Fibroblast of villous mesenchyme (primary cell): ENCODE measurements at regions not wholly inside any gene's neighbourhood (a gene's known extent, or its start where the extent isn't known, plus 50 kb on each side); places are given as distances from the start of the nearest gene placed in this dataset.

Experiments used
- DNase-seq: peaks from one replicate; pipeline ENCODE4 v3.0.0-alpha.2; 2010; ENCODE audit warnings: low read depth
- H3K4me3 ChIP-seq: 2 replicates; pipeline ENCODE4 v1.5.1; 2011; ENCODE audit warnings: low read depth, mild to moderate bottlenecking, low read length
- TF ChIP-seq, protein P1 (sequence below): IDR thresholded peaks from 2 replicates; pipeline ENCODE4 v1.5.1; 2012; ENCODE audit warnings: low read depth, mild to moderate bottlenecking, low read length; ENCODE audit not compliant: insufficient read depth

DNA sequence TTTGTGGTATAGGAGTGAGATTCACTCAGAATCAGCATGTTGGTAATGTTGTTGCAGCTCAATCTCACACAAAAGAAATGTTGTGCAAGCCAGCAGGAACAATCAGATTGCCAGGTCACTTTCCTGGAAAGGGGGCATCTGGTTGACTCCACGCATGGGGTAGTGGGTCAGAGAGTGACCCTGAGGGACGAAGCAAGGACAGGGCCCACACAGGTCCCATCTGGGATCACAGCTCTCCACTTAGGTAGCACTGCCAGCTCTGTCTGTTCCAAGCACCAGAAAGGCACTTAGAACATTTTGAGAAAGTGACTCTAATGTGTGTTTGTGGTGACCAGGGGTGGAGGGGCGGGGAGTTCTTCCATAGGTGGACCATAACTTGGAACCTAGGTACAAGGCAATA is 109.5 kb downstream of the RASSF10 start:
- H3K4me3 ChIP-seq, result no peak overlapping the region
- no peak for DNase-seq
- TF ChIP-seq, protein P1, sequence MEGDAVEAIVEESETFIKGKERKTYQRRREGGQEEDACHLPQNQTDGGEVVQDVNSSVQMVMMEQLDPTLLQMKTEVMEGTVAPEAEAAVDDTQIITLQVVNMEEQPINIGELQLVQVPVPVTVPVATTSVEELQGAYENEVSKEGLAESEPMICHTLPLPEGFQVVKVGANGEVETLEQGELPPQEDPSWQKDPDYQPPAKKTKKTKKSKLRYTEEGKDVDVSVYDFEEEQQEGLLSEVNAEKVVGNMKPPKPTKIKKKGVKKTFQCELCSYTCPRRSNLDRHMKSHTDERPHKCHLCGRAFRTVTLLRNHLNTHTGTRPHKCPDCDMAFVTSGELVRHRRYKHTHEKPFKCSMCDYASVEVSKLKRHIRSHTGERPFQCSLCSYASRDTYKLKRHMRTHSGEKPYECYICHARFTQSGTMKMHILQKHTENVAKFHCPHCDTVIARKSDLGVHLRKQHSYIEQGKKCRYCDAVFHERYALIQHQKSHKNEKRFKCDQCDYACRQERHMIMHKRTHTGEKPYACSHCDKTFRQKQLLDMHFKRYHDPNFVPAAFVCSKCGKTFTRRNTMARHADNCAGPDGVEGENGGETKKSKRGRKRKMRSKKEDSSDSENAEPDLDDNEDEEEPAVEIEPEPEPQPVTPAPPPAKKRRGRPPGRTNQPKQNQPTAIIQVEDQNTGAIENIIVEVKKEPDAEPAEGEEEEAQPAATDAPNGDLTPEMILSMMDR, result no peak

DNA sequence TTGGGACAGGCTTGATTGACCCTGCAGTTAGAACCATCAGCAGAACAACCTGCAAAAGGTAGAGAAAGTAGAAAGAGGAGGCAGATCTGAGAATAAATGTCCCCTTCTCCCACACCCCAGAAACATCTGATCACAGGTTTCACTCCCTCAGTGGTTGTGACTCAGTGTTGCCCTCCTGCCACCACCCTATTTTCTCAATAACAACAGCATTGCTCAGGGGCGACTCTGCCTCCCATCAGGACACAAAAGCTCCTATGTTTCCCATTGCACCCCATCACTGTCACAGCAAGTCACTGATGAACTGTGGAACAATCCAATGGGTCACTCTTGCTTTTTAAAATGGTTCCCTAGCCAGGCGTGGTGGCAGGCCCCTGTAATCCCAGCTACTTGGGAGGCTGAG is 110.2 kb downstream of the RASSF10 start:
- TF ChIP-seq, protein P1, result no peak
- H3K4me3 ChIP-seq, result no peak overlapping the region
- no peak for DNase-seq

DNA sequence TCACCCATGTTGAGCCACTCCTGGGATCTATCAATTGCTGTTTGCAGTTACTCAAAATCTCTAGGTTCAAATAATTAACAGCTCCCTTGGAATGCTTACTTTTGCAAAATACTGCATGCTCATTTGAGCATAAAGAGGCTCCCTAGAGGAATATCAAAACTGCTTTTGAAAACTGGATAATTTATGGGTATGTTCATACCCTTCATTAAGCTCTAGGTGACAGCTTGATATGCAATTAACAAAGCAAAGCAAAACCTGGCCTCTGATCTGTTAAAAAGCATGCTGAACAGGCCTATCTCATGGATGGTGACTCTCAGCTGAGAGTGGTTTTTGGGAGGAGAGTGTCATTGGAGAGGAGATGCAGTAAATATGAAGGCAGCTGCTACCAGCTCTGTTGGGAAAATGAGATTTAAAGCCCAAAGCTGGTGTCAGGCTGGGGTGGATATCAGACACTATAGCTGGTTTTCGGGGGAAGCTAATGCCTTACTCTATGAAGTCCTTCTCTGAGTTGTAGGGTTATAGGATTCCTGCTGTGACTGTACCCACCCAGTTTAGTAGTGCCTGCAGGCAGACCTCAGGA is 110.9 kb downstream of the RASSF10 start:
- TF ChIP-seq, protein P1, result no peak
- H3K4me3 ChIP-seq, result no peak overlapping the region
- DNase-seq, result no peak

DNA sequence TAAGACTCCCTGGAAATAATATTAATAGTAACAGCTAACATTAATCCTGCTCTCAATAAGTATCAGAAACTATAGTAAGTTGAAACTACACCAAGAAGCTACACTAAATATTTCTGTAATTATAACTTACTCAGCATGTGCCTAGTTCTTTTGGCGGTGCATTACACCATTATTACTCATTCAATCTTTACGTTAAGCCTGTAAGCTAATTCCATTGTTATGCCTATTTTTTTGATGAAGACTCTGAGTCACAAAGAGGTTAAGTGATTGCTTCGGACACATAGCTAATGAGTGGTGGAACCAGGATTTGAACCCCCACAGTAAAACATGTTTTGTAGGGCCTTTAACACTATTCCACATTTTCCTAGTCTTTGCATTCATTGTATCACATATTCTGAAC is 111.6 kb downstream of the RASSF10 start:
- TF ChIP-seq, protein P1, result no peak
- no peak overlapping the region for H3K4me3 ChIP-seq
- peak; percentile 19 for DNase-seq

DNA sequence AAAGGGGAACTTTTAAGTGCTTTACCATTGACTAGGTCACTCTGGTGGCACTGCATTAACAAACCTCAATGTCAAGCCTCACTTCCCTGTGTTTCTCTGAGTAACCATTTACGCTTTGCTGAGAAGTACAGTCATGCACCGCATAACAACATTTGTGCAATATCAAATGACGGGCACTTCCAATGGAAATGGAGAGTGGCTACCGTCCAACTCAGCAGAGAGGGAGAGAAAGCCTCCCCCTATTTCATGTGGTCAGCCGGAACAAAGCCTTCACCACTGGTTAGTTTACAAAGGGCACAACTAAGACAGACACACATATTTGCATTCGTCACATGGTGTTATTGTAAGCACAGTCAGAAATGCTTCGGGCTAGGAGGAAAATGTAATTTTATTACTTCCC is 117.3 kb downstream of the RASSF10 start:
- TF ChIP-seq, protein P1, result no peak
- peak; percentile 64 for DNase-seq
- H3K4me3 ChIP-seq, result no peak overlapping the region

DNA sequence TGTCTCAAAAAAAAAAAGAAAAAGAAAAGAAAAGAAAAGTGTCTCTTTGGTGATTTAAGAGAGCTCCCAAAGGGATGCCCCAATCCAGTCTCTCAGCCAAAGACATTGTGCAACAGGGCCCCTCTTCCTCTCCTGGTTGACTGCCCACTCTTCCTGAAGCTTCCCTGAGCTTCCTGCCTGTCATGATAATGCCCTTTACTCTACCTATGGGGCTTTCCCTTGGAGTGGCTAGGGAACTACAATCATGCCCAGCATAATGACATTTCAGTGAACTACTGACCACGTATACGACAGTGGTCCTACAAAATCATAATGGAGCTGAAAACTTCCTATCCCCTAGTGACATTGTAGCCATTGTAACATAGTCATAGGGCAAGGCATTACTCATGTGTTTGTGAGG is 118.0 kb downstream of the RASSF10 start:
- no peak overlapping the region for H3K4me3 ChIP-seq
- TF ChIP-seq, protein P1, result no peak

DNA sequence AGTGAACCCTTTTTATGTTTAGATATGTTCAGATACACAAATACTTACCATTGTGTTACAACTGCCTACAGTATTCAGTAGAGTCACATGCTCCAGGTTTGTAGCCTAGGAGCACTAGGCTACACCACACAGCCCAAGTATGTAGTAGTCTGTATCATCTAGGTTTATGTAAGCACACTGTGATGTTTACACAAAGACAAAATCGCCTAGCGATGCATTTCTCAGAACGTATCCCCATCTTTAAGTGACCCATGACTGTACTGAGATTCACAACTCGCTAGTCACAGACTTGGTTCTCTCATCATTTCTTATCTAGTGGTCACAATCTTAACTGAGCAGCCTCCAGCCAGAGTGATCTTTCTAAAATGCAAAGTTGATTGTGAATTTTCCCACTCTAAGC is 119.2 kb downstream of the RASSF10 start:
- no peak overlapping the region for H3K4me3 ChIP-seq
- no peak for DNase-seq
- TF ChIP-seq, protein P1, result no peak

More for the DNA sequence above, 118.0 kb downstream of the RASSF10 start:
- no peak for DNase-seq
